ENCODE measurements at regions not wholly inside any gene's neighbourhood (a gene's known extent, or its start where the extent isn't known, plus 50 kb on each side); places are given as distances from the start of the nearest gene placed in this dataset.

- CTCF ChIA-PET = no interaction called here
- H3K36me3 ChIP-seq (ENCODE audit: control insufficient read depth in 2 of 2, insufficient read depth in 1 of 2, low read length in 2 of 2) = no peaks in the 10 kb centered on the region
Measured at GRCh38 chrX:35432056-35432455, 366.1 kb upstream of the MAGEB16 start.

GRCh38 chrX:35439034-35439660 is 359.0 kb upstream of the MAGEB16 start:
- CTCF ChIA-PET = no interaction called here
- no peak overlapping the region for H3K27ac ChIP-seq (ENCODE audit: extremely low read depth, low read depth, low read length)
- POLR2A ChIA-PET = no interaction called here
- TF ChIP-seq ZNF18 (tag by site-specific recombination; IDR thresholded peaks at IDR 0.05) (no peak), ZNF514 (tag by site-specific recombination; IDR thresholded peaks at IDR 0.05) (no peak), ZNF501 (tag by site-specific recombination; IDR thresholded peaks at IDR 0.05) (no peak), ZNF274 (IDR thresholded peaks at IDR 0.05; ENCODE audit: low read length) (no peak), ZNF274 (tag by site-specific recombination; IDR thresholded peaks at IDR 0.05; ENCODE audit: borderline replicate concordance) (no peak), SCRT1 (tag by site-specific recombination; IDR thresholded peaks at IDR 0.05; ENCODE audit: borderline replicate concordance) (no peak), HOXA7 (CRISPR knock-in tag; IDR thresholded peaks at IDR 0.05; ENCODE audit: borderline replicate concordance) (no peak), REPIN1 (tag by site-specific recombination; IDR thresholded peaks at IDR 0.05; ENCODE audit: low read depth) (no peak), ZNF132 (tag by site-specific recombination; IDR thresholded peaks at IDR 0.05; ENCODE audit: borderline replicate concordance) (no peak), ZBTB11 (tag by site-specific recombination; conservative IDR thresholded peaks at IDR 0.05; ENCODE audit: low read depth) (no peak), MYNN (tag by site-specific recombination; IDR thresholded peaks at IDR 0.05; ENCODE audit: borderline replicate concordance) (no peak), ZNF518A (tag by site-specific recombination; conservative IDR thresholded peaks at IDR 0.05; ENCODE audit: low read depth) (no peak), ZNF416 (tag by site-specific recombination; IDR thresholded peaks at IDR 0.05) (no peak), MEIS1 (CRISPR knock-in tag; IDR thresholded peaks at IDR 0.05; ENCODE audit: borderline replicate concordance) (no peak), ZNF155 (tag by site-specific recombination; IDR thresholded peaks at IDR 0.05) (no peak)

More at GRCh38 chrX:35432056-35432455, 366.1 kb upstream of the MAGEB16 start:
- Histone ChIP-seq H3K27ac (ENCODE audit: extremely low read depth, low read depth, low read length) (no peak overlapping the region), H3K4me1 (ENCODE audit: control insufficient read depth, insufficient read depth, low read length) (no peaks in the 10 kb centered on the region), H3K9me3 (ENCODE audit: control insufficient read depth, insufficient read depth, low read depth, low read length) (no peaks in the 10 kb centered on the region; the same call in 1 of the 2 replicates), H3K4me3 (ENCODE audit: low read depth, low read length) (no peak overlapping the region)
- POLR2A ChIA-PET = no interaction called here
- TF ChIP-seq ZNF426 (tag by site-specific recombination; IDR thresholded peaks at IDR 0.05) (no peak), ZNF48 (tag by site-specific recombination; IDR thresholded peaks at IDR 0.05) (no peak), KLF1 (tag by site-specific recombination; IDR thresholded peaks at IDR 0.05) (no peak), GLI2 (tag by site-specific recombination; IDR thresholded peaks at IDR 0.05; ENCODE audit: borderline replicate concordance, low read depth) (no peak), KLF8 (tag by site-specific recombination; IDR thresholded peaks at IDR 0.05) (no peak), PRDM6 (tag by site-specific recombination; IDR thresholded peaks at IDR 0.05) (no peak), ZNF610 (tag by site-specific recombination; IDR thresholded peaks at IDR 0.05; ENCODE audit: borderline replicate concordance) (no peak), ZNF501 (tag by site-specific recombination; IDR thresholded peaks at IDR 0.05) (no peak), ZNF175 (tag by site-specific recombination; IDR thresholded peaks at IDR 0.05) (no peak), ZNF350 (tag by site-specific recombination; IDR thresholded peaks at IDR 0.05) (no peak), ZNF701 (tag by site-specific recombination; IDR thresholded peaks at IDR 0.05) (no peak), ZNF174 (tag by site-specific recombination; IDR thresholded peaks at IDR 0.05) (no peak), ZNF335 (tag by site-specific recombination; conservative IDR thresholded peaks at IDR 0.05) (no peak), KLF16 (tag by site-specific recombination; IDR thresholded peaks at IDR 0.05) (no peak), ZBTB7A (tag by site-specific recombination; IDR thresholded peaks at IDR 0.05; ENCODE audit: low read depth) (no peak), ZNF660 (tag by site-specific recombination; IDR thresholded peaks at IDR 0.05) (no peak), ZNF157 (tag by site-specific recombination; IDR thresholded peaks at IDR 0.05) (no peak), SP7 (tag by site-specific recombination; IDR thresholded peaks at IDR 0.05) (no peak)

More at GRCh38 chrX:35439034-35439660, 359.0 kb upstream of the MAGEB16 start:
- Histone ChIP-seq H3K4me1 (ENCODE audit: control insufficient read depth, insufficient read depth, low read length) (no peaks in the 10 kb centered on the region), H3K9me3 (ENCODE audit: control insufficient read depth, insufficient read depth, low read depth, low read length) (no peaks in the 10 kb centered on the region; the same call in none of the 2 replicates), H3K4me3 (ENCODE audit: low read depth, low read length) (no peak overlapping the region), H3K36me3 (ENCODE audit: control insufficient read depth in 2 of 2, insufficient read depth in 1 of 2, low read length in 2 of 2) (no peaks in the 10 kb centered on the region)

All from HEK293 (cell line).